Stimulated activated CD4-positive, alpha-beta T cell treated with anti-CD3 and anti-CD28 coated beads, Interleukin-15, amount 100 ng/mL, for 1 hour (primary cell): ENCODE measurements at regions not wholly inside any gene's neighbourhood (a gene's known extent, or its start where the extent isn't known, plus 50 kb on each side); places are given as distances from the start of the nearest gene placed in this dataset.
"Not testable (repeated sequence)": the region's sequence is repeated elsewhere in the genome, so short reads cannot be mapped to it uniquely, and the experiment has no call there.

Experiments
- DNase-seq, 2 donors: peaks; one replicate each; pipeline ENCODE4 v3.0.0-alpha.2; 2020; ENCODE audit warnings: low read depth in 1 of 2, low spot score in 1 of 2

GRCh38 chr1:88566615-88567387 is 117.3 kb upstream of the PKN2 start:
- no peak for DNase-seq

- no peak for DNase-seq
These were observed 112.6 kb upstream of the PKN2 start for GRCh38 chr1:88571506-88571905.

- no peak for DNase-seq
These were observed 104.5 kb upstream of the PKN2 start for GRCh38 chr1:88579598-88579997.

GRCh38 chr1:88581703-88582102 is 102.4 kb upstream of the PKN2 start:
- no peak for DNase-seq

- no peak for DNase-seq
These were observed 90.7 kb upstream of the PKN2 start for GRCh38 chr1:88593358-88593757.

- DNase-seq, result no peak
These were observed 88.6 kb upstream of the PKN2 start for GRCh38 chr1:88595355-88596002.

GRCh38 chr1:88597973-88598372 is 86.1 kb upstream of the PKN2 start:
- DNase-seq, result not testable (repeated sequence)

- DNase-seq, result no peak
These were observed 75.7 kb upstream of the PKN2 start for GRCh38 chr1:88608139-88608943.

- DNase-seq, result no peak
These were observed 75.0 kb upstream of the PKN2 start for GRCh38 chr1:88609051-88609450.

- DNase-seq, result no peak
These were observed 73.4 kb upstream of the PKN2 start for GRCh38 chr1:88610687-88611086.

- DNase-seq, result no peak
These were observed 71.8 kb upstream of the PKN2 start for GRCh38 chr1:88612292-88612691.

- DNase-seq, result no peak
These were observed 71.3 kb upstream of the PKN2 start for GRCh38 chr1:88612773-88613172.

GRCh38 chr1:88618331-88618730 is 65.7 kb upstream of the PKN2 start:
- no peak for DNase-seq

- not testable (repeated sequence) for DNase-seq
These were observed 61.0 kb upstream of the PKN2 start for GRCh38 chr1:88623101-88623500.
